ENCODE measurements at regions not wholly inside any gene's neighbourhood (a gene's known extent, or its start where the extent isn't known, plus 50 kb on each side); places are given as distances from the start of the nearest gene placed in this dataset.

DNA sequence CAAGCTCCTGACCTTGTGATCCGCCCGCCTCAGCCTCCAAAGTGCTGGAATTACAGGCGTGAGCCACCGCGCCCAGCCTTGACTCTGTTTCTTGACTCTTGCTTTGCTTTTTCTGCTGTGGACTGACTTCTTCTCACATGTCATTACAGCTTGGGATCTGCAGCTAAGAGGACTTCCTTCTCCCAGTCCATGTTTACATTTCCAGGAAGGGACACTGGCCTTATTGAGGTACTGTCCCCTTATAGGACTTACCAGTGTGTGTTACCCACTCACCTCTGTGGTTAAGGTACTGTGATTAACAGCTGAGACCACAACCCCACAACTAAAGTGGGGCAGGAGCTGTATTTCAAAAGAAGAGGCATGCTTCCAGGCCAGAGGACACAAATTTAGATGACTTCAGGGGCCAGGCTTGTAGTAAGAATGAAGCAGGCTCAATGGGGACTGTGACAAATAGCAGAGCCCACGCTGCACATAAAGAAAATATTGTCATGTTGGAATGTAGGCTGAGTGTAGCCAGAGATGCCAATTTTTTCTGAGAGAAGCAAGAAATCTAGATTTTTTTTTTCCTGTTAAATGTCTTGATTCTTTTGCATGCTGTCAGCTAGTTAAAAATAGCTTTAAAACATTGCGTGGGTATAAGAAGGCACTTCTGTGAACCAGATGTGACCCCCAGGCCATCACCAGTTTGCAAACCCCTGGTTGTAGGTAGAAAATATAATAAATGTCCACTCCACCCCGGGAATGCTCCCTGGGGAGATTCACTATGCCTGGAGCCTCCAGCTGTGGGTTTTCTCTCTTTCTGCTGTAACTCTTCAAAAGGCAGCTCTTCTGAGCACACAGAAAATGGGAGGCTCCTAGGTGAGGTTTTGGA lies 75.0 kb downstream of the PTPDC1 start:
- Histone ChIP-seq H3K36me3 (ENCODE audit: control insufficient read depth, insufficient read depth, low read length) (no peaks in the 10 kb centered on the region), H3K9me3 (ENCODE audit: control insufficient read depth, insufficient read depth, low read length) (no peaks in the 10 kb centered on the region), H3K4me3 (ENCODE audit: low read depth, low read length) (no peak overlapping the region), H3K27me3 (ENCODE audit: control insufficient read depth, insufficient read depth, low read length) (no peaks in the 10 kb centered on the region), H3K4me1 (ENCODE audit: control insufficient read depth, insufficient read depth, low read length) (no peaks in the 10 kb centered on the region), H3K9ac (ENCODE audit: low read depth, low read length) (no peak overlapping the region)

DNA sequence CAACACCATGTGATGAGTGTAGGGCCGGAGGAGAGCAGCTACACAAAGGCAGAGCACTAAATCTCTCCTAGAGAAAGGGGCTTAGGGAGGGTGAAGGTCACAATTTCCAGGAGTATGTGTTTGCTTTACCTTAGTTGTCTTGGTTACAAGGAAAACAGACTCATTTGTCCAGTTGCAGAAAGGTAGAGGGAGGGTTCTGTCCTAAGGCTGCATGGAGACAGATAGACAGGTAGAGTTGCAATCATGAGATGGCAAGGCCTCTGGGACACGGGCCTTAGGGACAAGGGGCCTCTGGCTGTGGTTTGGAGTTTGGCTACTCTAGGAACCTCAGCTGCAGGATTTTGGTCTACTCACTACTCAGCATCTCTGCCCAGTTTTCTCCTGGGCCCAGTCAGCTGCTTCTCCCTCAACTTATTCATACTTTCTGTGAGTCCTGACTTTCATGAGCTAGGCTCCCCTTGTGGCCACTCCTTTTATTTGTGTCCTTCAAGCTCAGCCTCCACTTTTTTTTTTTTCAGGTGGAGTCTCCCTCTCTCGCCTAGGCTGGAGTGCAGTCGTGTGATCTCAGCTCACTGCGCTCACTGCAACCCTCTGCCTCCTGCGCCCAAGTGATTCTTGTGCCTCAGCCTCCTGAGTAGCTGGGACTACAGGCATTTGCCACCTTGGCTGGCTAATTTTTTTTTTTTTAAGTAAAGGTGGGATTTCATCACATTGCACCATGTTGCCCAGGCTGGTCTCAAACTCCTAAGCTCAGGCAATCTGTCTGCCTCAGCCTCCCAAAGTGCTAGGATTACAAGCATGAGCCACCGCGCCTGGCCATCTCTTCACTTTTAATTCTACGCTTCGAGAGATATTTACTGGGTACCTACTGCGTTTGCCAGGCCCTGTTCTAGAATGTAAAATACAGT lies 76.6 kb downstream of the PTPDC1 start:
- Histone ChIP-seq H3K4me3 (ENCODE audit: low read depth, low read length) (no peak overlapping the region), H3K36me3 (ENCODE audit: control insufficient read depth, insufficient read depth, low read length) (no peaks in the 10 kb centered on the region), H3K4me1 (ENCODE audit: control insufficient read depth, insufficient read depth, low read length) (no peaks in the 10 kb centered on the region), H3K9me3 (ENCODE audit: control insufficient read depth, insufficient read depth, low read length) (no peaks in the 10 kb centered on the region), H3K27me3 (ENCODE audit: control insufficient read depth, insufficient read depth, low read length) (no peaks in the 10 kb centered on the region), H3K9ac (ENCODE audit: low read depth, low read length) (no peak overlapping the region)

DNA sequence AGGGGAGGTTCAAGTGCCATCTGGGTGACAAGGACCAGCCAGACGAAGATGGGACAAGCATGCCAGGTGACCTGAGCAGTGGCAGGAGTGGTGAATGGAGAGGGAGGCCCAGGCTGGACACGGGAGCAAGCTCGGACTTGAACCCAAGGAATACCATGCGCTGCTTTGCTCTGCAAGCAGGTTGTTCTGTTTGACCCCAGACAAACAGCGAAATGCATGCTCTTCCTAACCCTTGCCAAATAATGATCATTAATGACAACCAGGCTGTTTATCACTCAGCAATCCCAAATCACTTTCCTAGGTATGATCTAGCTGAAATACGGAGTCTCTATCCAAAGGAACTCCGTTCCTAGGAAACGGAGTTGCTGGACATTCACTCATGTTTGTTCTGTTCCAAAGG lies 77.4 kb downstream of the PTPDC1 start:
- Histone ChIP-seq H3K9me3 (ENCODE audit: control insufficient read depth, insufficient read depth, low read length) (no peaks in the 10 kb centered on the region), H3K4me1 (ENCODE audit: control insufficient read depth, insufficient read depth, low read length) (no peaks in the 10 kb centered on the region), H3K9ac (ENCODE audit: low read depth, low read length) (no peak overlapping the region), H3K27me3 (ENCODE audit: control insufficient read depth, insufficient read depth, low read length) (no peaks in the 10 kb centered on the region), H3K36me3 (ENCODE audit: control insufficient read depth, insufficient read depth, low read length) (no peaks in the 10 kb centered on the region), H3K4me3 (ENCODE audit: low read depth, low read length) (no peak overlapping the region)

DNA sequence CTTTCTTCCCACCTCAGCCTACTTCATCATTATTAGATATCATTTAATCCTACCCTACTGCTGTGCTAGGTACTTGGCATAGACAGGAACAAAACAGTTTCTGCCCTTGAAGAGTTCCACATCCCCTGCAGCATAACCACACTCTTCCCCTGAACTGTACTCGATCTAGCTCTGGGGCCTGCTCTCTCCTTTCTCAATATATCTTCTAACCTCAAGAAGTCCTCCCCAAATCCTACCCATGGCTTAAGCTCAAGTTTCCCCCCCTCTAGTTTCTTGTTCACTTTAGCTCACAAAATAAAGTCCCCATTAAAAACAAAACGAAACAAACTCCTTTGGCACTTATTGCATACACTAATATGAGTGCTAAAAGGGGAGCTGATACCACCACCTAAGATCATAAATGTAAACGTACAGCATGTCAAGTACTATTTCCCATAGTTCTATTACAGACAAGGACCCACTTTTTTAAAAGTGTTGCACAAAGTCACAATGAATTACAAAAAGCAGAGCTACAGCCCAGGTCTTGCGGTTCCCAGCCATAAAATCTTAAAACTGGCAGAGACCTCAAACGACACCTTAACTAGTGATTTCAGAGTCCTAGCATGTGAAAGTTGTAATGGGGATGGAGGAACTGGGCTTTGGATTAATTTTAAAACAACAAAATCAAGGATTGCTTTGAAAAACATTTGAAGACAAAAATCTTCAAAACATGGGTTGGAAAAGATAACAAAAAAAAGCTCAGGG lies 80.7 kb downstream of the PTPDC1 start:
- Histone ChIP-seq H3K9me3 (ENCODE audit: control insufficient read depth, insufficient read depth, low read length) (no peaks in the 10 kb centered on the region), H3K27me3 (ENCODE audit: control insufficient read depth, insufficient read depth, low read length) (no peaks in the 10 kb centered on the region), H3K9ac (ENCODE audit: low read depth, low read length) (peak overlapping the region; percentile 48), H3K4me1 (ENCODE audit: control insufficient read depth, insufficient read depth, low read length) (peaks cover 4% of the 10 kb centered on the region), H3K4me3 (ENCODE audit: low read depth, low read length) (peak overlapping the region; percentile 41), H3K36me3 (ENCODE audit: control insufficient read depth, insufficient read depth, low read length) (no peaks in the 10 kb centered on the region)

DNA sequence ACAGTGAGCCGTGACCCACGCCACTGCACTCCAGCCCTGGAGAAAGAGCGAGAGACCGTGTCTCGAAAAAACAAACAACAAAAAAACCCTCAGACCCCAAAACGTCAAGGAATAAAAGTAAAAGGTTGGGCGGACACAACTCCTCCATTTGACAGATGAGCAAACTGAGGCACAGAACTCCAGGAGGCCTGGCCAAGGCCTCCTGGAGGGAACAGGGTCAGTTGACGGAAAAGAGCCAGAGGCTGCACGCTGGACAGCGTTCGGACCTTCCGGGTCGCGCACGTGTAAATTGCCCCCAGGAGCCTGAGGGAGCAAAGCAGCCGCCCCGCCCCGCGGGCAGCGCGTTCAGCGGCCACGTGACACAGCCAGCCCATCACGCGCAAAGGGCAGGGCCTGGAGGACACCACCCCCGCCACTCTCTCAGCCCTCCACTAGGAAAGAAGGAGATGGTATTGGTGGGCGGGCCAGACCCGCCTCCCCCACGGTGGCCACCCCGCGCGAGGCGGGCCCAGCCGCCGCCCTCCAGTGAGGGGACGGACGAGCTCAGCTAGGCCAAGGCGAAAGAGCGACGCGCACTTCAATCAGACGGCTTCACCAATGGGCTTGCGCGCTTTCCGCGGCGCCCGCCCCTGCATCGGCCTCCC lies 81.5 kb downstream of the PTPDC1 start:
- no peaks in the 10 kb centered on the region for H3K36me3 ChIP-seq (ENCODE audit: control insufficient read depth, insufficient read depth, low read length)

DNA sequence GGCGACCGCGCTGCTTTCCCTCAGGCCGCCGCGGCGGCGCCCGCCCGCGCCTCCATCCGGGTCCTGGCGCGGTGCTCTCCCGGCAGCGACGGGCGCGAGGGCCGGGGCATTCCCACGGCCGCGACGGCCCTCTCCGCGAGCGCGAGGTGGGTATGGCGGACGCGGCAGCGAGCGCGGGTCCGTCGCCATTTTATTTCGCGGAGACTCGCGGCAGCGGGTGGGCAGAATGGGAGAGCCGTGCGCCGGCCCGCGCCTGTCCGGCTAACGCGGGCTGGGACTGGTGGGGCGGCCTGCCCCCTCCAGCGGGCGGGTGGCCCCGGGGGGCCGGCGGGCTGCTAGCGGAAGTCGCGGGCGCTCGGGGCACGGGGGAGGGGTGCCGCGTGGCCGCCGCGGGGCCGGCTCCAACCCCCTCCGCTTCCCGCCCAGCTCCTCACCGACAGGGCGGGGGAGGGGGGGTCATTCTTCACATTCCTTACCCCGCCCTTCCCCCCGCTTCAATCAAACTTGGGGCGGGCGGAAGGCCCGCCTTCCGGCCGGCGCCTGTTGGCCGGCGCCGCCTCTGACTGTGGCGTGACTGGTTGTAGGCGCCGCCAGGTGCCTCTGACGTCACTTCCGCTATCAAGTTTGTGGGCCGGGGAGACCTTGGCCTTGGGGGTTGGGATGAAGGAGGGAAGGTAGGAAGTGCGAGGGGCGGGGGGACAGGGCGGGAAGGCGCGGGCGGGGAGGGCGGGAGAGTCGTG lies 82.1 kb downstream of the PTPDC1 start:
- Histone ChIP-seq H3K9ac (ENCODE audit: low read depth, low read length) (peak overlapping the region; percentile 91), H3K36me3 (ENCODE audit: control insufficient read depth, insufficient read depth, low read length) (no peaks in the 10 kb centered on the region), H3K27me3 (ENCODE audit: control insufficient read depth, insufficient read depth, low read length) (no peaks in the 10 kb centered on the region), H3K4me3 (ENCODE audit: low read depth, low read length) (peak overlapping the region; percentile 66), H3K9me3 (ENCODE audit: control insufficient read depth, insufficient read depth, low read length) (no peaks in the 10 kb centered on the region), H3K4me1 (ENCODE audit: control insufficient read depth, insufficient read depth, low read length) (peaks cover 4% of the 10 kb centered on the region)

More for the DNA sequence above, 81.5 kb downstream of the PTPDC1 start:
- Histone ChIP-seq H3K9me3 (ENCODE audit: control insufficient read depth, insufficient read depth, low read length) (no peaks in the 10 kb centered on the region), H3K9ac (ENCODE audit: low read depth, low read length) (peak overlapping the region; percentile 91), H3K4me3 (ENCODE audit: low read depth, low read length) (peak overlapping the region; percentile 56), H3K27me3 (ENCODE audit: control insufficient read depth, insufficient read depth, low read length) (no peaks in the 10 kb centered on the region), H3K4me1 (ENCODE audit: control insufficient read depth, insufficient read depth, low read length) (peaks cover 4% of the 10 kb centered on the region)

DNA sequence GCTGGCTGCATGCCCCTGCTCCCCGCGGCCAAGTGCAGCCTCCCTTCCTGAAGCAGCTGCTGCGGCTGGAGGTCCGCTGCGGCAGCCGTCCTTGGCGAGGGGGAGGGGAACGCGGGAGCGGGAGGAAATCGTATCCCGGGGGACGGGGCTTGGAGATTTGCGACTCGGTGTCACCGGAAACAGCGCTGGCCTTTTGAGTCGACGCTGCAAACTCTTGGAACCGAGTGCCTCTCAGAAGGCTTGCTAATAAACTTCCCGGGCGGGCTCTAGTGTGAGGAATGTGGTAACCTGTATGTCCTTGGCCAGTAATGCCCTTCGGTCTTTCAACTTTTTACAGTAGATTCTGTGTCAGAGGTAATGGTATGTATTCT lies 82.7 kb downstream of the PTPDC1 start:
- Histone ChIP-seq H3K36me3 (ENCODE audit: control insufficient read depth, insufficient read depth, low read length) (no peaks in the 10 kb centered on the region), H3K27me3 (ENCODE audit: control insufficient read depth, insufficient read depth, low read length) (no peaks in the 10 kb centered on the region), H3K9me3 (ENCODE audit: control insufficient read depth, insufficient read depth, low read length) (no peaks in the 10 kb centered on the region), H3K4me1 (ENCODE audit: control insufficient read depth, insufficient read depth, low read length) (peaks cover 4% of the 10 kb centered on the region), H3K4me3 (ENCODE audit: low read depth, low read length) (peak overlapping the region; percentile 66), H3K9ac (ENCODE audit: low read depth, low read length) (peak overlapping the region; percentile 86)

DNA sequence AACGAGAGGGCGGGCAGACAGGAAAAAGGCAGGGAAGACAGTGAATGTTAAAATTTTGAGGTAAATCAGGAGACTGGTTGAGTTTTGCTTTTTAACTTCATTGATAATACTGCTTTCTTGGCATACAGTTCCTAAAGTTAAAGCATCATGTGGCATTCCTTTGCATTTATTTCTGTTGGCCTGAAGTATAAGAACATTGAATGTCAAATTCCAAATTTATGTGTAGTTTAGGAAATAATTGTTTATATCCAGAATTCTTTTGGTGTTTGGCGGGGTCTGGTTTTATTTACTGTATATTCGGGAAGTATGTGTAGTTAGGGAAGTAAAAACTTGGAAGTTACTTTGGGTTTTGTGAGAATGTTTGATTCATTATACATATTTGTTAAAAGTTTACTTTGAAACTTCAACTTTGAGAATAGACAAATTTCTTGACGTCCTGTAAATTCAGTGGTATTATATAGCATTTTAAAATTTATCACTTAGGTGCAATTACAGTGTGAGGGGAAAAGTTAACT lies 83.2 kb downstream of the PTPDC1 start:
- no peaks in the 10 kb centered on the region for H3K9me3 ChIP-seq (ENCODE audit: control insufficient read depth, insufficient read depth, low read length)
- H3K36me3 ChIP-seq (ENCODE audit: control insufficient read depth, insufficient read depth, low read length), result no peaks in the 10 kb centered on the region
- H3K27me3 ChIP-seq (ENCODE audit: control insufficient read depth, insufficient read depth, low read length), result no peaks in the 10 kb centered on the region
- peaks cover 4% of the 10 kb centered on the region for H3K4me1 ChIP-seq (ENCODE audit: control insufficient read depth, insufficient read depth, low read length)
- peak overlapping the region; percentile 86 for H3K9ac ChIP-seq (ENCODE audit: low read depth, low read length)
- H3K4me3 ChIP-seq (ENCODE audit: low read depth, low read length), result peak overlapping the region; percentile 66

DNA sequence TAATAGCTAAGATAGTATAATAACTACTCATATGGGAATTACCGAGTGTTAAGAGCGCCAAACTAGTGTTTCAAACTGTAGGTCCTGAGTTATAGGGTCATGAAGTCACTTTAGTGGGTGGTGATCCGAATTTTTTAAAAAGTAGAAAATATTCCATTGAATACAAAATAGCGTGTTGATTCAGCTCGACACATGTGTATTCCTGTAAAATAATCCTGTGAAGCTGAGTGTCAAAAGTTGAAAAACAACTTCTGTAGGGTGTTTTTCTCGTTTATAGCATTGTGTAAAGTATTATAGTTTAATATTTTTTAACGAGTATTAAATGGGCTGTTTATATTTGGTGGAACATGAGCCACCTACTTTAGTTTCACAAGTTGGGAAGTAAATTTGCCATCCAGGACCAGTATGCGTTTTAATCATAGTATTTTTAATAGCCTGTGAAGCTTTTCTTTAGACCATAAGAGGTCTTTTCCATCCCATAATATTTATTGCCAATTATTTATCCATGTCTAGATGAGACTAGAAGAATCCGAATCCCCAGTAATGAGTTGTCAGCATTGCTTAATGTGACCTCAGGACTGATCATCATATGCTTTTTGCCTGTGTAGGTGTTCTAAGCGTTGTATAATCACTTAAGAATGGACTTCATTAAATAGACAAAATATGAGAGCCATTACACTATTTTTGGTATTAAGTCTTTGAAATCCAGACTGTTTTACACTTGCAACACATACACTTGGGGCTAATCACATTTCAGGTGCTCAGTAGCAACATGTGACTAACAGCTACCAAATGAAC lies 84.1 kb downstream of the PTPDC1 start:
- Histone ChIP-seq H3K27me3 (ENCODE audit: control insufficient read depth, insufficient read depth, low read length) (no peaks in the 10 kb centered on the region), H3K4me3 (ENCODE audit: low read depth, low read length) (peak overlapping the region; percentile 66), H3K9ac (ENCODE audit: low read depth, low read length) (peak overlapping the region; percentile 86), H3K4me1 (ENCODE audit: control insufficient read depth, insufficient read depth, low read length) (peaks cover 4% of the 10 kb centered on the region), H3K9me3 (ENCODE audit: control insufficient read depth, insufficient read depth, low read length) (no peaks in the 10 kb centered on the region), H3K36me3 (ENCODE audit: control insufficient read depth, insufficient read depth, low read length) (no peaks in the 10 kb centered on the region)

DNA sequence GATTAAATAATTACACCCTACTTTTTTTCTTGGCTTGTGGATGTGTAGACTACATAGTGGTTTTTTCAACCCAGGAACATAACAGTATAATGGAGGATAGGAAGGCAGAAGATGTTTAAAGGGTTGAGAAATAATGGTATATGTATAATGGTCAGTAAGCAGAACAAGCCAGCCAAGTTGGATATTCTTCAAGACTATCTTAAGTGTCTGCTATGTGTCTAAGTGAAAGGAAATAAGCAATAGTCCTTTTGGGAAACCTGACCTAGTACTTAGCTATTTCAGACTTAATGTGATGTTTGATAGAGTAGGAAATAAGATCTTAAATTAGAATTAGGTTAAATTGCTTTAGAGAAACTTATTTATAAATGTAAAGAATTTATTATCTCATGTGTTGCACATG lies 85.7 kb downstream of the PTPDC1 start:
- H3K36me3 ChIP-seq (ENCODE audit: control insufficient read depth, insufficient read depth, low read length), result no peaks in the 10 kb centered on the region
- H3K27me3 ChIP-seq (ENCODE audit: control insufficient read depth, insufficient read depth, low read length), result no peaks in the 10 kb centered on the region
- H3K4me1 ChIP-seq (ENCODE audit: control insufficient read depth, insufficient read depth, low read length), result peaks cover 4% of the 10 kb centered on the region
- no peak overlapping the region for H3K4me3 ChIP-seq (ENCODE audit: low read depth, low read length)
- no peak overlapping the region for H3K9ac ChIP-seq (ENCODE audit: low read depth, low read length)
- H3K9me3 ChIP-seq (ENCODE audit: control insufficient read depth, insufficient read depth, low read length), result no peaks in the 10 kb centered on the region

Data from iPS-15b (cell line).